ENCODE measurements at regions not wholly inside any gene's neighbourhood (a gene's known extent, or its start where the extent isn't known, plus 50 kb on each side); places are given as distances from the start of the nearest gene placed in this dataset.

GRCh38 chr5:162624110-162624509 lies 556.5 kb downstream of the GABRG2 start:
- Histone ChIP-seq H3K36me3 (ENCODE audit: control insufficient read depth in 1 of 2, insufficient read depth in 2 of 2, low read depth in 1 of 2, low read length in 2 of 2) (no peaks in the 10 kb centered on the region), H2BK5ac (ENCODE audit: low read depth, low read length, poor library complexity, severe bottlenecking) (no peak overlapping the region), H2BK12ac (ENCODE audit: low read length in 2 of 2) (no peak overlapping the region), H2AK5ac (ENCODE audit: low read length, severe bottlenecking) (no peak overlapping the region), H3K79me1 (replicated peaks; ENCODE audit: low read length, poor library complexity, severe bottlenecking) (no peaks in the 10 kb centered on the region), H3K23ac (ENCODE audit: low read length in 2 of 2) (no peak overlapping the region), H3K9ac (ENCODE audit: low read length) (no peak overlapping the region), H2AFZ (ENCODE audit: low read depth, low read length) (no peak overlapping the region), H3K9me3 (ENCODE audit: control insufficient read depth, low read length) (peaks cover 28% of the 10 kb centered on the region), H4K91ac (ENCODE audit: low read length) (no peak overlapping the region), H3K4me1 (ENCODE audit: control insufficient read depth, insufficient read depth, low read depth, low read length) (no peaks in the 10 kb centered on the region), H3K4me2 (ENCODE audit: low read length, poor library complexity, severe bottlenecking) (no peak overlapping the region), H4K8ac (ENCODE audit: low read length) (no peak overlapping the region), H3K27me3 (ENCODE audit: control insufficient read depth in 1 of 2, insufficient read depth in 1 of 2, low read length in 2 of 2) (no peaks in the 10 kb centered on the region), H3K14ac (ENCODE audit: low read length in 2 of 2) (no peak overlapping the region), H2BK120ac (ENCODE audit: low read depth, low read length) (no peak overlapping the region), H3K27ac (ENCODE audit: low read length, poor library complexity, severe bottlenecking) (no peak overlapping the region), H3K4ac (ENCODE audit: low read depth in 1 of 2, low read length in 2 of 2) (no peak overlapping the region), H3K4me3 (ENCODE audit: insufficient read depth in 1 of 2, low read depth in 1 of 2, low read length in 2 of 2) (no peak overlapping the region), H3K18ac (ENCODE audit: low read depth in 1 of 2, low read length in 2 of 2) (no peak overlapping the region), H2BK15ac (ENCODE audit: low read depth, poor library complexity, severe bottlenecking) (no peak overlapping the region)
- no peak for DNase-seq
- 76% methylated on average over 5 of the region's 5 CpGs for WGBS

- Histone ChIP-seq H3K9ac (ENCODE audit: low read length) (no peak overlapping the region), H3K18ac (ENCODE audit: low read depth in 1 of 2, low read length in 2 of 2) (no peak overlapping the region), H3K4me3 (ENCODE audit: insufficient read depth in 1 of 2, low read depth in 1 of 2, low read length in 2 of 2) (no peak overlapping the region), H3K9me3 (ENCODE audit: control insufficient read depth, low read length) (peaks cover 38% of the 10 kb centered on the region), H2BK5ac (ENCODE audit: low read depth, low read length, poor library complexity, severe bottlenecking) (no peak overlapping the region), H3K4me1 (ENCODE audit: control insufficient read depth, insufficient read depth, low read depth, low read length) (no peaks in the 10 kb centered on the region), H2BK15ac (ENCODE audit: low read depth, poor library complexity, severe bottlenecking) (no peak overlapping the region), H2BK12ac (ENCODE audit: low read length in 2 of 2) (no peak overlapping the region), H2AFZ (ENCODE audit: low read depth, low read length) (no peak overlapping the region), H3K4me2 (ENCODE audit: low read length, poor library complexity, severe bottlenecking) (no peak overlapping the region), H3K27me3 (ENCODE audit: control insufficient read depth in 1 of 2, insufficient read depth in 1 of 2, low read length in 2 of 2) (no peaks in the 10 kb centered on the region), H2AK5ac (ENCODE audit: low read length, severe bottlenecking) (no peak overlapping the region), H3K4ac (ENCODE audit: low read depth in 1 of 2, low read length in 2 of 2) (no peak overlapping the region), H4K91ac (ENCODE audit: low read length) (no peak overlapping the region), H3K14ac (ENCODE audit: low read length in 2 of 2) (no peak overlapping the region), H3K27ac (ENCODE audit: low read length, poor library complexity, severe bottlenecking) (no peak overlapping the region), H3K36me3 (ENCODE audit: control insufficient read depth in 1 of 2, insufficient read depth in 2 of 2, low read depth in 1 of 2, low read length in 2 of 2) (no peaks in the 10 kb centered on the region), H4K8ac (ENCODE audit: low read length) (no peak overlapping the region), H3K23ac (ENCODE audit: low read length in 2 of 2) (no peak overlapping the region), H2BK120ac (ENCODE audit: low read depth, low read length) (no peak overlapping the region), H3K79me1 (replicated peaks; ENCODE audit: low read length, poor library complexity, severe bottlenecking) (no peaks in the 10 kb centered on the region)
- 90% methylated on average over 7 of the region's 7 CpGs for WGBS
- no peak for DNase-seq
Measured at GRCh38 chr5:162637481-162637880, 569.9 kb downstream of the GABRG2 start.

GRCh38 chr5:162638849-162639248 lies 571.3 kb downstream of the GABRG2 start:
- H3K4me1 ChIP-seq (ENCODE audit: control insufficient read depth, insufficient read depth, low read depth, low read length): no peaks in the 10 kb centered on the region
- 0% methylated on average over 1 of the region's 1 CpG for WGBS
- no peak overlapping the region for H4K8ac ChIP-seq (ENCODE audit: low read length)

GRCh38 chr5:162641142-162641813 lies 573.7 kb downstream of the GABRG2 start:
- Histone ChIP-seq H3K4me2 (ENCODE audit: low read length, poor library complexity, severe bottlenecking) (no peak overlapping the region), H3K4ac (ENCODE audit: low read depth in 1 of 2, low read length in 2 of 2) (no peak overlapping the region), H2BK5ac (ENCODE audit: low read depth, low read length, poor library complexity, severe bottlenecking) (no peak overlapping the region), H3K23ac (ENCODE audit: low read length in 2 of 2) (no peak overlapping the region), H3K18ac (ENCODE audit: low read depth in 1 of 2, low read length in 2 of 2) (no peak overlapping the region), H3K14ac (ENCODE audit: low read length in 2 of 2) (no peak overlapping the region), H2AK5ac (ENCODE audit: low read length, severe bottlenecking) (no peak overlapping the region), H3K9me3 (ENCODE audit: control insufficient read depth, low read length) (peaks cover 37% of the 10 kb centered on the region), H3K27me3 (ENCODE audit: control insufficient read depth in 1 of 2, insufficient read depth in 1 of 2, low read length in 2 of 2) (no peaks in the 10 kb centered on the region), H3K9ac (ENCODE audit: low read length) (no peak overlapping the region), H2BK120ac (ENCODE audit: low read depth, low read length) (no peak overlapping the region), H4K91ac (ENCODE audit: low read length) (no peak overlapping the region), H3K79me1 (replicated peaks; ENCODE audit: low read length, poor library complexity, severe bottlenecking) (no peaks in the 10 kb centered on the region), H3K4me3 (ENCODE audit: insufficient read depth in 1 of 2, low read depth in 1 of 2, low read length in 2 of 2) (no peak overlapping the region), H2AFZ (ENCODE audit: low read depth, low read length) (no peak overlapping the region), H3K36me3 (ENCODE audit: control insufficient read depth in 1 of 2, insufficient read depth in 2 of 2, low read depth in 1 of 2, low read length in 2 of 2) (no peaks in the 10 kb centered on the region), H3K4me1 (ENCODE audit: control insufficient read depth, insufficient read depth, low read depth, low read length) (no peaks in the 10 kb centered on the region), H3K27ac (ENCODE audit: low read length, poor library complexity, severe bottlenecking) (no peak overlapping the region), H2BK15ac (ENCODE audit: low read depth, poor library complexity, severe bottlenecking) (no peak overlapping the region), H2BK12ac (ENCODE audit: low read length in 2 of 2) (no peak overlapping the region), H4K8ac (ENCODE audit: low read length) (no peak overlapping the region)
- WGBS: 19% methylated on average over 3 of the region's 4 CpGs
- DNase-seq: no peak

More at GRCh38 chr5:162638849-162639248, 571.3 kb downstream of the GABRG2 start:
- H3K4me2 ChIP-seq (ENCODE audit: low read length, poor library complexity, severe bottlenecking): no peak overlapping the region
- H4K91ac ChIP-seq (ENCODE audit: low read length): no peak overlapping the region
- H3K14ac ChIP-seq (ENCODE audit: low read length in 2 of 2): no peak overlapping the region
- H3K79me1 ChIP-seq (replicated peaks; ENCODE audit: low read length, poor library complexity, severe bottlenecking): no peaks in the 10 kb centered on the region
- H2BK120ac ChIP-seq (ENCODE audit: low read depth, low read length): no peak overlapping the region
- no peak for DNase-seq
- H3K9ac ChIP-seq (ENCODE audit: low read length): no peak overlapping the region
- H3K27ac ChIP-seq (ENCODE audit: low read length, poor library complexity, severe bottlenecking): no peak overlapping the region
- no peak overlapping the region for H3K18ac ChIP-seq (ENCODE audit: low read depth in 1 of 2, low read length in 2 of 2)
- H3K36me3 ChIP-seq (ENCODE audit: control insufficient read depth in 1 of 2, insufficient read depth in 2 of 2, low read depth in 1 of 2, low read length in 2 of 2): no peaks in the 10 kb centered on the region
- H2AFZ ChIP-seq (ENCODE audit: low read depth, low read length): no peak overlapping the region
- H3K4me3 ChIP-seq (ENCODE audit: insufficient read depth in 1 of 2, low read depth in 1 of 2, low read length in 2 of 2): no peak overlapping the region
- H2BK12ac ChIP-seq (ENCODE audit: low read length in 2 of 2): no peak overlapping the region
- peaks cover 43% of the 10 kb centered on the region for H3K9me3 ChIP-seq (ENCODE audit: control insufficient read depth, low read length)
- H3K27me3 ChIP-seq (ENCODE audit: control insufficient read depth in 1 of 2, insufficient read depth in 1 of 2, low read length in 2 of 2): no peaks in the 10 kb centered on the region
- H3K23ac ChIP-seq (ENCODE audit: low read length in 2 of 2): no peak overlapping the region
- no peak overlapping the region for H2BK5ac ChIP-seq (ENCODE audit: low read depth, low read length, poor library complexity, severe bottlenecking)
- H3K4ac ChIP-seq (ENCODE audit: low read depth in 1 of 2, low read length in 2 of 2): no peak overlapping the region
- no peak overlapping the region for H2AK5ac ChIP-seq (ENCODE audit: low read length, severe bottlenecking)
- H2BK15ac ChIP-seq (ENCODE audit: low read depth, poor library complexity, severe bottlenecking): no peak overlapping the region
